ENCODE measurements at regions not wholly inside any gene's neighbourhood (a gene's known extent, or its start where the extent isn't known, plus 50 kb on each side); places are given as distances from the start of the nearest gene placed in this dataset.

GRCh38 chr16:11424118-11424460 lies 78.8 kb downstream of the RMI2 start:
- no peak for TF ChIP-seq CTCF (conservative IDR thresholded peaks at IDR 0.05; ENCODE audit: low read depth, low read length)
- no peak overlapping the region for H3K4me3 ChIP-seq (ENCODE audit: low read depth, low read length)
- DNase-seq (ENCODE audit: low read depth) = no peak

GRCh38 chr16:11425140-11425539 lies 79.9 kb downstream of the RMI2 start:
- no peak for DNase-seq (ENCODE audit: low read depth)
- H3K4me3 ChIP-seq (ENCODE audit: low read depth, low read length) = no peak overlapping the region
- no peak for TF ChIP-seq CTCF (conservative IDR thresholded peaks at IDR 0.05; ENCODE audit: low read depth, low read length)

- no peak for DNase-seq (ENCODE audit: low read depth)
- no peak for TF ChIP-seq CTCF (conservative IDR thresholded peaks at IDR 0.05; ENCODE audit: low read depth, low read length)
- H3K4me3 ChIP-seq (ENCODE audit: low read depth, low read length) = no peak overlapping the region
Observed at GRCh38 chr16:11428623-11428953, 83.3 kb downstream of the RMI2 start.

- TF ChIP-seq CTCF (conservative IDR thresholded peaks at IDR 0.05; ENCODE audit: low read depth, low read length) = no peak
- no peak overlapping the region for H3K4me3 ChIP-seq (ENCODE audit: low read depth, low read length)
- no peak for DNase-seq (ENCODE audit: low read depth)
Observed at GRCh38 chr16:11429123-11429522, 83.9 kb downstream of the RMI2 start.

GRCh38 chr16:11429823-11430222 lies 84.6 kb downstream of the RMI2 start:
- no peak for TF ChIP-seq CTCF (conservative IDR thresholded peaks at IDR 0.05; ENCODE audit: low read depth, low read length)
- no peak for DNase-seq (ENCODE audit: low read depth)
- no peak overlapping the region for H3K4me3 ChIP-seq (ENCODE audit: low read depth, low read length)

- no peak for DNase-seq (ENCODE audit: low read depth)
- no peak overlapping the region for H3K4me3 ChIP-seq (ENCODE audit: low read depth, low read length)
Observed at GRCh38 chr16:11430601-11431317, 85.5 kb downstream of the RMI2 start.

More at GRCh38 chr16:11430601-11431317, 85.5 kb downstream of the RMI2 start:
- no peak for TF ChIP-seq CTCF (conservative IDR thresholded peaks at IDR 0.05; ENCODE audit: low read depth, low read length)

Data from choroid plexus epithelial cell (primary cell).